RWPE1 (cell line): ENCODE measurements at regions not wholly inside any gene's neighbourhood (a gene's known extent, or its start where the extent isn't known, plus 50 kb on each side); places are given as distances from the start of the nearest gene placed in this dataset.
A peak's percentile ranks its signal among the peaks of the same experiment; 100 is the strongest.

Source experiments
- CTCF ChIA-PET: fragments of 350-600 bp; sonication (Branson Sonifier 250); formaldehyde crosslinking; extraction: SDS; loops from one replicate; lab custom pipeline; 2021; lab: Yijun Ruan, JAX
- POLR2A ChIA-PET: fragments of 400-600 bp; formaldehyde crosslinking; extraction: SDS; loops from one replicate; lab custom pipeline; 2020; ENCODE audit warnings: antibody characterized with exemption; ENCODE audit not compliant: low non-redundant PET; lab: Yijun Ruan, JAX
- DNase-seq: peaks from one replicate; pipeline ENCODE4 v3.0.0; 2012; ENCODE audit warnings: low spot score
- H3K27ac ChIP-seq: fragments of 450-650 bp; 2 replicates; pipeline ENCODE4 v1.5.1; 2017
- TF ChIP-seq, protein P1 (sequence below): fragments of 450-650 bp; conservative IDR thresholded peaks from 2 replicates; pipeline ENCODE4 v1.5.1; 2017; ENCODE audit warnings: low read depth, mild to moderate bottlenecking

DNA sequence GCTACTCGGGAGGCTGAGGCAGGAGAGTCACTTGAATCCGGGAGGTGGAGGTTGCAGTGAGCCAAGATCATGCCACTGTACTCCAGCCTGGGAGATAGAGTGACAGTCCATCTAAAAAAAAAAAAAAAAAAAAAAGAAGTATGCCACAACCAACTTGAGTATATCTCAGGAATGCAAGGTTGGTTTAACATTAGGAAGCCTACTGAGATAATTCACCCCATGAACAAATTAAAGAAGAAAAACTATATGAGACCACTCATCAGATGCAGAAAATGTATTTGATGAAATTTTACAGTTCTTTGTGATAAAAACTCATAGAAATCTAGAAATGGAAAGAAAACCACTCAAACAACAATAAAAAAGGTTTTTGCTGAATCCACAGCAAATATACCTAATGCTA lies 373.8 kb downstream of the LMO4 start:
- no peak for DNase-seq
- no peak overlapping the region for H3K27ac ChIP-seq
- POLR2A ChIA-PET: no interaction called here
- TF ChIP-seq, protein P1, sequence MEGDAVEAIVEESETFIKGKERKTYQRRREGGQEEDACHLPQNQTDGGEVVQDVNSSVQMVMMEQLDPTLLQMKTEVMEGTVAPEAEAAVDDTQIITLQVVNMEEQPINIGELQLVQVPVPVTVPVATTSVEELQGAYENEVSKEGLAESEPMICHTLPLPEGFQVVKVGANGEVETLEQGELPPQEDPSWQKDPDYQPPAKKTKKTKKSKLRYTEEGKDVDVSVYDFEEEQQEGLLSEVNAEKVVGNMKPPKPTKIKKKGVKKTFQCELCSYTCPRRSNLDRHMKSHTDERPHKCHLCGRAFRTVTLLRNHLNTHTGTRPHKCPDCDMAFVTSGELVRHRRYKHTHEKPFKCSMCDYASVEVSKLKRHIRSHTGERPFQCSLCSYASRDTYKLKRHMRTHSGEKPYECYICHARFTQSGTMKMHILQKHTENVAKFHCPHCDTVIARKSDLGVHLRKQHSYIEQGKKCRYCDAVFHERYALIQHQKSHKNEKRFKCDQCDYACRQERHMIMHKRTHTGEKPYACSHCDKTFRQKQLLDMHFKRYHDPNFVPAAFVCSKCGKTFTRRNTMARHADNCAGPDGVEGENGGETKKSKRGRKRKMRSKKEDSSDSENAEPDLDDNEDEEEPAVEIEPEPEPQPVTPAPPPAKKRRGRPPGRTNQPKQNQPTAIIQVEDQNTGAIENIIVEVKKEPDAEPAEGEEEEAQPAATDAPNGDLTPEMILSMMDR: no peak
- CTCF ChIA-PET: no interaction called here

DNA sequence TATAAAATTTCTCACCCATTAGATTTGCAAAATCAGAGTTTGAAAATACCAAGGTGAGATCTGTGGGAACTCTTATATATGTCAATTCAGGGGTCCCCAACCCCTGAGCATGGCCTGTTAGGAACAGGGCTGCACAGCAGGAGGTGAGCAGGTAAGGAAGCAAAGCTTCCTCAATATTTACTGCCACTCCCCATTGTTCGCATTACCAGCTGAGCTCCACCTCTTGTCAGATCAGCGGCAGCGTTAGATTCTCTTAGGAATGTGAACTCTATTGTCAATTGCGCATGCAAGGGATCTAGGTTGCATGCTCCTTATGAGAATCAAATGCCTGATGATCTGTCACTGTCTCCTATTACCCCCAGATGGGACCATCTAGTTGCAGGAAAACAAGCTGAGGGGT lies 376.6 kb downstream of the LMO4 start:
- TF ChIP-seq, protein P1: no peak
- ChIA-PET CTCF (interaction anchor here (0.6 kb wide), 2 partner anchors 181 to 545 kb away, joined by 3 read pairs; no protein-coding TSS in a partner anchor), POLR2A (no interaction called here)
- no peak for DNase-seq
- no peak overlapping the region for H3K27ac ChIP-seq

DNA sequence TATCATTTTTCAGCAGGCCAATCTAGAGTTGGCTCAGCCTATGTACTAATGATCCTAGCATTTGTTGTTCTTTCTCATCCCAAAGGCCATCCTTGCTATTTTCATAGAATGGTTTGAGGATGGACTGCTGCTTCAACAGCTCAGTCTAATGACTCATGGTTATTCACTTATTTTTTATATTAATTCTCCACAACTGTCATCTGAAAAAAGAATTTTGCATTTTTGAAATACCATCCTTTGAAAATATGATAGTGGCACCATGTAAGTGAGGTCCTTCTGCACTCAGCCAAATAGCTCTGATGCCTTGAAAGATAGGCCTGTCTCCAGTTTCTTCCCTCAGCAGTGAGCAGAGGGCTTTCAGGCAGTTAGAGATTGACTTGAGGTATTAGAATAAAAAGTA lies 377.5 kb downstream of the LMO4 start:
- no peak for DNase-seq
- TF ChIP-seq, protein P1: no peak
- no peak overlapping the region for H3K27ac ChIP-seq
- ChIA-PET CTCF (no interaction called here), POLR2A (no interaction called here)

DNA sequence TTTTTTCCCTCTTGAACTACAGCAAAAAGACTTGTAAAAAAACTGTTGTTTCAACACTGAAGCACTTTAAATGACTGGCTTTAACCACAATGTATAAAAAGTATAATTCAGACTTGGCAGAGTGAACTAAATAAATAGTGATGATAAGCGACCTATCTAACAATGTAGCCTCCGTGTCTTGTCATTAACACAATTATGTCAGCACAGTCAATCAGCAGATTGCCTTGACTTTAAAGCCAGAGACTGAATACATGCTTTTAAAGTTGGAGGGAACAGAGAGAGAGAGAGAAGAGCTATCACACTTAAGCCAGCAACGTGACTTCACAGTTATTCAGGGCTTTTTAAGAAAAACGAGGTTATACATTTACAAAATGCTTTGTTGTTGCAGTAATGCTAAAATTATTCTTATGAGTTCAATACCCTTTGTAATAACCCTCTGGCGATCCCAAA lies 378.1 kb downstream of the LMO4 start:
- CTCF ChIA-PET: no interaction called here
- TF ChIP-seq, protein P1: no peak
- POLR2A ChIA-PET: no interaction called here
- H3K27ac ChIP-seq: no peak overlapping the region
- no peak for DNase-seq

DNA sequence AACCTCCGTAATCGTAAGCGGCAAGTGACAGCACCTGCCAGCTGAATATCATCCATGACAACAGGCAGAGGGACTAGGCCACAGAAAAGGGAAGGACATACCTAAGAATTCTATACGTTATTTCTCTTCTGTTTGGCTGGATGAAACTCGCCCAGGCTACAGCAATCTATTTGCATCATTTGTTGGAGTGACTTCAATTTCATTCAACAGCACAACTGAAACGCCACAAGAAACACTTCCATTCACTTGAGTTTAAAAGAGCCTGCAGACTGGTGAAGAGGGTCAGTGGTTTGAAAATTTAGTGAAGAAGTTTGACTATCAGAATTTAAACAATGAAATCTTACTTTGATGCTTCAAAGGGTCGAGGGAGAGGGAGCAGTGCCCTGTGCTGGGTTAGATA lies 378.7 kb downstream of the LMO4 start:
- POLR2A ChIA-PET: no interaction called here
- no peak overlapping the region for H3K27ac ChIP-seq
- TF ChIP-seq, protein P1: no peak
- CTCF ChIA-PET: interaction anchor here (0.6 kb wide), 1 partner anchor 146 kb away, joined by 3 read pairs; no protein-coding TSS in a partner anchor
- DNase-seq: no peak

DNA sequence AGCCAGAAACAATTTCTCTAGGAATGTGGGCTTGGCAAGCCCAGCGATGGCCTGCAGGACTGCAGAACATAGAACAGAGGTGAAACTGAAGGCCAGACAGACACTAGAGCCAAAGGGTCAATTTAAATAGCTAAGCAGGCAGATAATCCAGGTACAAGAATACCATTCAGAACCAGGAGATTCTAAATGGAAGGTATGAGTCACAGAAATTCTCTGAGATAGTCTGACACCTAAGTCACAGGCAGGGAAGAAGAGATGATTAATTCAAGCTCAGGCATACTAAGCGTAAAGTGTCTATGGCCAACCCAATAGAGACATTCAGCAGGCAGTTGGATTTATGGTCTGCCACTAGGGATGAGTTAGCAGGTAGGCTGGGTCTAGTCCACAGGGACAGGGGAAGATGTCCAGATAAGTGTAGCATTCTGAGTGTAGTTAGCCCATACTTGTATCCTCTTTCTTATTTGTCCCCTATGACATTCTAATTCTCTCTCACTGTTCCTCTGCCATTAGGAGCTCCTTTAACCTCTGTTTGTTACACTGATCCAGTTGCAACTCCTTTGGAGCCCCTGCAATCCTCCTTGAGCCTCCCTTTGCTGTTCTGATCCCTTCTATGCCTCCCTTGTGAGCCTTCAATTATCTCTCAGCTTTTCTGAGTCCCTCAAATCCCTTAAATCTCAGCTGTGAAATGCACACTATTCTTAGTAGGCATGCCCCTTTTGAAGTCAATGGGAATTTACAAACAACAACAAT lies 383.8 kb downstream of the LMO4 start:
- DNase-seq: peak; percentile 17
- ChIA-PET CTCF (interaction anchor here (0.6 kb wide), 1 partner anchor 86 kb away, joined by 3 read pairs; no protein-coding TSS in a partner anchor), POLR2A (no interaction called here)
- TF ChIP-seq, protein P1: no peak
- H3K27ac ChIP-seq: no peak overlapping the region
